ENCODE measurements at regions not wholly inside any gene's neighbourhood (a gene's known extent, or its start where the extent isn't known, plus 50 kb on each side); places are given as distances from the start of the nearest gene placed in this dataset.

- TF ChIP-seq POLR2A (IDR thresholded peaks at IDR 0.05; ENCODE audit: low read length), result no peak
- no peak for TF ChIP-seq GATA1 (IDR thresholded peaks at IDR 0.05; ENCODE audit: low read depth, low read length)
These were observed 343.1 kb downstream of the TFAP2A start for GRCh38 chr6:10071631-10072220.
